ENCODE measurements at regions not wholly inside any gene's neighbourhood (a gene's known extent, or its start where the extent isn't known, plus 50 kb on each side); places are given as distances from the start of the nearest gene placed in this dataset.
"Not testable (repeated sequence)": the region's sequence is repeated elsewhere in the genome, so short reads cannot be mapped to it uniquely, and the experiment has no call there.

GRCh38 chr4:125184116-125184515, 130.6 kb upstream of the FAT4 start:
- H3K27ac ChIP-seq = no peak overlapping the region
- TF ChIP-seq ZFX (IDR thresholded peaks at IDR 0.05) (no peak), CTCF (conservative IDR thresholded peaks at IDR 0.05) (no peak)

DNA sequence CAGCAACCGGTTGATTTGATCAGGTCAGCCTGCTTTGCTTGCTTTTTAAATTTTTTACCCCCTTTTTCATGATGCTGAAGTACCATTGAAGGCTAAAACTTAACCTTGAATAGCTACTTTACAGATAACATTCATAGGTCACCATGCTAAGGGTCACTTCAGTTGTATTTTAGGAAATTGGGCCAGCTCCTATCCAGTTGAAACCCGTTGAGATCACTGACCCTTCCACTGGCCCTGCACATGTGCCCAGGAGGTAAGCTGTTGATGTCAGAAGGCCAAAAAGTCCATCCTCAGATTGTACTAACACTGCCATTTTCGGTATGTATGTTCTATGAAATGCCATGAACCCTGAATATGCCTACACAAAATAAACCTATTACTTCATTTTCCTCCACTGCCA, 133.0 kb upstream of the FAT4 start:
- no peak overlapping the region for H3K27ac ChIP-seq
- no peak for TF ChIP-seq CTCF (conservative IDR thresholded peaks at IDR 0.05)
- no peak for TF ChIP-seq ZFX (IDR thresholded peaks at IDR 0.05)

DNA sequence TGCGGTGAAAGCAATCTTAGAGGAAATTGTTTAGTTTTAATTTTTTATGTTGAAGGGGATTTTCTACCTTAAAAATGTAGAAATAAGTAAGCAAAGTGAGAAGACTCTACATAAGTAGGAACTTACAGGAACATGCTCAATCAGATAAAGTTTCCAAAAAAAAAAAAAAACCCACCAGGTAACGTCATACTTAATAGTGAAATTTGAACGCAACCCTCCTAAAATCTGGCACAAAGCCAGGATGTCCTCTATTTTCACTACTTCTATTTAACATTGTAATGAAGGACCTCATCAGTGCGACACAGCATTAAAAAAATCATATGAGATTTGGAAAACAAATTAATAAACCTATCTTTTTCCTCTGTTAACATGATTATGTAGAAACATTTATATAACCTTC, 135.0 kb upstream of the FAT4 start:
- TF ChIP-seq ZFX (IDR thresholded peaks at IDR 0.05) (no peak), CTCF (conservative IDR thresholded peaks at IDR 0.05) (no peak)

GRCh38 chr4:125169192-125169591, 145.6 kb upstream of the FAT4 start:
- no peak overlapping the region for H3K27ac ChIP-seq
- TF ChIP-seq CTCF (conservative IDR thresholded peaks at IDR 0.05) (no peak), ZFX (IDR thresholded peaks at IDR 0.05) (no peak)

More for the DNA sequence above, 135.0 kb upstream of the FAT4 start:
- H3K27ac ChIP-seq = no peak overlapping the region

- no peak for TF ChIP-seq ZFX (IDR thresholded peaks at IDR 0.05)
- no peak for TF ChIP-seq CTCF (conservative IDR thresholded peaks at IDR 0.05)
- no peak overlapping the region for H3K27ac ChIP-seq
Measured at GRCh38 chr4:125168531-125168930, 146.2 kb upstream of the FAT4 start.

DNA sequence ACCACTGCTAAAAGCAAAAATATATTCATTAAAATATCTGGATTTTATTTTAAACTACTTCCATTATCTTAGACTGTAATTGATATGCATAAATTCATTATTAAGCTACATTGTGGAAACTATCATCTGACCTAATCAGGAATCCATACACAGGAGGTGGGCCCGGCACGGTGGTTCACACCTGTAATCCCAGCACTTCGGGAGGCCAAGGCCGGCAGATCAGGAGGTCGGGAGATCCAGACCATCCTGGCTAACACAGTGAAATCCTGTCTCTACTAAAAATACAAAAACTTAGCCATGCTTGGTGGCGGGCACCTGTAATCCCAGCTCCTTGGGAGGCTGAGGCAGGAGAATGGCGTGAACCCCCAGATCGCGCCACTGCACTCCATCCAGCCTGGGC, 148.7 kb upstream of the FAT4 start:
- not testable (repeated sequence) for H3K27ac ChIP-seq

DNA sequence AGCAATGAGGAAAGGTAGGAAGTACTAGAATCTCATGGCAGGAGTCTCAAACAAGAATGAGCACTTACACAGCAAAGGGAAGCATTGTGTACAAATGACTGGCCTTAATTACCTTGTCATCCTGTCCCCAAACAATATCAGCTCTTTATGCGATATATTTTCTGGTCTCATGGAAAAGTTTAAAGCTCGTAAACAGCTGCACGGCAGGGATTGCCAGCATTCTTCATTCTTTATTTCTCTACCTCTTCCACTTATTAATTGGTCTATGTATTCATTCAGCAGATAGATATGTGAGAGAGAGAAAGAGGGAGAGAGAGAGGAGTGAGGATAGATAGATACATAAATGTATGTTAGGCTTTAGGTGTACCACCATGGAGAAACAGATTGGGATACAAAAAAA, 155.8 kb upstream of the FAT4 start:
- no peak for TF ChIP-seq ZFX (IDR thresholded peaks at IDR 0.05)
- no peak for TF ChIP-seq CTCF (conservative IDR thresholded peaks at IDR 0.05)
- H3K27ac ChIP-seq = no peak overlapping the region

GRCh38 chr4:125155251-125155650, 159.5 kb upstream of the FAT4 start:
- no peak for TF ChIP-seq CTCF (conservative IDR thresholded peaks at IDR 0.05)
- TF ChIP-seq ZFX (IDR thresholded peaks at IDR 0.05) = no peak
- H3K27ac ChIP-seq = no peak overlapping the region
